CD4-positive, alpha-beta T cell treated with Interleukin-4 for 4 hours (primary cell): ENCODE measurements at regions not wholly inside any gene's neighbourhood (a gene's known extent, or its start where the extent isn't known, plus 50 kb on each side); places are given as distances from the start of the nearest gene placed in this dataset.

Experiments used
- DNase-seq: peaks from one replicate; pipeline ENCODE4 v3.0.0-alpha.2; 2020

DNA sequence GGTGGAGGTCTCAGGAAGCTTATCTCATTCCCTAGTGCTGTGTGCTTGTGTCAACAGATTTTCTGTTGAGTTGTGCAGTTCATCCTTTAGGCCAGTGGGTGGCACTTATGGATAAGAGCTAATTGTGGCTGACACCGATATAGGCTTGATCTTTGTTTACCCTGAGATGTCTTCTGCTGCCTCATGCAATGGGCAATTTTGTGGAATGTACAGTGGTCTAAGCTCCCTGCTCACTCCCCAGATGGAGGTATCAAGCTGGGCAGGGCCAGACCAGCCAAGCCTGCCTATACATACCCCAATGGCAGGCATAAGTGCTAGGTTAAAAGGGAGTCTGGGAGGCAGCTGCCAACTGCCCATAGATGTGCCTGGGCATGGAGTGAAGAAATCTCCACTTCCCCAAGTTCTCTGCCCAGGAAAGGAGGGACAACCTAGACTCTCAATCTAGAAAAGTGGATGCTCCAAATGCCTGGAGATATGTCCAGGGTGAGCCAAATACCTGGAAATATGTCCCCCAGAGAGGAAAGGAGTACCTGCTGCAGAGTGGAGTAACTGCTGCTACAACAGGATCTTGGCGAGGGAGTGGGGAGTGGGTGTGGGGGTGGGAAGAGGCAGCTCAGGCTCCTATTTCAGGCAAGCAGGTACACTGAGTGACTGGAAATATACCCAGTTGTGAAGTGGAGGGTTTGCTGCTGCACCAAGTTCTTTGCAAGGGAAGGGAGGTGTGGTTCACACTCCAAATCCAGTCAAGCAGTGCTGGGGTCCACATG, 53.2 kb upstream of the ARG1 start:
- DNase-seq: peak; percentile 54
